Germinal center (tissue), 1 donor: ENCODE measurements at regions not wholly inside any gene's neighbourhood (a gene's known extent, or its start where the extent isn't known, plus 50 kb on each side); places are given as distances from the start of the nearest gene placed in this dataset.
"Not testable (repeated sequence)": the region's sequence is repeated elsewhere in the genome, so short reads cannot be mapped to it uniquely, and the experiment has no call there.

ENCODE experiments used
- DNase-seq: peaks from one replicate; pipeline ENCODE4 v3.0.0; 2012; ENCODE audit warnings: mixed read lengths, low spot score

DNA sequence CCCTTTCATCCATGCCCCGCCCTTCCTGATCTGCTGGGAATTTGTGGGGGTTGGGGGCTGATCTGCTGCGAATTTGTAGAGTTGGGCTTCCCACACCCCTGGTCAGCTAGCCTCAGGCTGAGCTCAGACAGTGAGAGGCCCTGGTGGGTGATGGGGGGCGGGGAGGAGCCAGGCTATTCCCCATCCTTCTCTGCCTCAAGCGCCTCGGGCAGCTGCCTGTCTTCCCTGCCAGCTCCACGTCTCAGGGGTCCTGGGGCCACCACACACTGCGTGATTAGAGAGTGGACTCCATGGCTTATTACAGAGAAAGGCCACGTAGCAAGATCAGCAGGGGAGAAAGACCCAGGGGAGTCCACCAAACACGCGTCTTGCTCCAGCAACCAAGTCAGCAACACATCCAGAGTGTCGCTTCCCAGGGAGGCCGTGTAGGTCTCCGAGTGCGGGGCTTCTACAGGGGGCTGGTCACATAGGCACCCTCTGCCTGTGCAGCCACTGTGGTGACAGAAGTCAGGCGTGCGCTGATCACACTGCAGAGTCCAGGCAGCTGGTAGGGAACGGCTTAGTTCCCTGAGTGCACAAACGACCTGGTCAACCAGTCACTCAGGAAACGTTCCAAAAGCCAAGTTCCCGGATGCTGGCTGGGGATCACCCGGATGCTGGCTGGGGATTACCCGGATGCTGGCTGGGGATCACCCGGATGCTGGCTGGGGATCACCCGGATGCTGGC is 254.4 kb upstream of the SFSWAP start:
- DNase-seq, result no peak

DNA sequence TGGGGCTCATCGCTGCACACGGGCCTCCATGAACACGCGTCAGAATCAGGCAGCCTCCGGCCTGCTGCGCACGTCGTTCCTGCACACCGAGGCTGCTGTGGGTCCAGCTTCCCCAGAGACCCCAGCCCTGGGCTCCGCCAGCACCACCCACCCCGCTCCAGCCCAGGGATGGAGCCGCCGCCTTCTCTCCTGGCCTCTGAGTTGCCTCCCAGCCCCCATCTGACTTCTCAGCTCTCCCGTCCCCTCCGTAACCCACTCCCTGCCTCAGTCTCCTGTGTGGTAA is 253.9 kb upstream of the SFSWAP start:
- no peak for DNase-seq

DNA sequence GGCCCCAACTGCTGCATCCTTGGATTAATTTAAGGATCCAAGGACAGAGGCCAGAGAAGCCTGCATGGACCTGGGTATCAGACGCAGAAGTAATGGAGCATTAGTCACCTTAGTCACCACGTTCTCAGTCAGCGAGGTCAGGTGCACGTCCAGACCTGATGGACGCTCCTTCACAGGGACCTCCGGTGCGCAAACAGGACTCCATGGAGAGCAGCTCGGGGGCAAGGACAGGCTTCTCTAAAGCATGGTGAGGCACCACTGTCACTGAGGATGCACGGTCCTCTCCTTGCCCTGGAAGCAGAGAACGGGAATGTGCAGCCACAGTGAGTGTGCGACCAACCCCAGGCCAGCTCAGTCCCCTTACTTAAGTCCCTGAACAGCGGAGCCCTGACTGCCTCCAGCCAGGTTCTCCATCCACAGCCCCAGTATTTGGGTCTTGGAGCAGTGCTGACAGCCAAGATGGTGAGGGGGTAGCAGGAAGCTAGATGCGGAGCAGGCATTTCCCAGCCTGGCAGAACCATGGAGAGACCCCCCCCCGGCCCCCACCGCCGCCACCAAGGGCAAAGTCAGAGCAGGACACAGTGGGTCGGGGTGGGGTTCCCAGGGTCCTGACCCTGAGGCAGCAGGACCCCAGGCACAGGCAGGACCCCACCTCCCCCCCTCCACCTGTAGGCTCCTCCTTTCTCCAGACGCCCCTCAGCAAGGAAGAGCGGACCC is 253.4 kb upstream of the SFSWAP start:
- DNase-seq, result no peak

DNA sequence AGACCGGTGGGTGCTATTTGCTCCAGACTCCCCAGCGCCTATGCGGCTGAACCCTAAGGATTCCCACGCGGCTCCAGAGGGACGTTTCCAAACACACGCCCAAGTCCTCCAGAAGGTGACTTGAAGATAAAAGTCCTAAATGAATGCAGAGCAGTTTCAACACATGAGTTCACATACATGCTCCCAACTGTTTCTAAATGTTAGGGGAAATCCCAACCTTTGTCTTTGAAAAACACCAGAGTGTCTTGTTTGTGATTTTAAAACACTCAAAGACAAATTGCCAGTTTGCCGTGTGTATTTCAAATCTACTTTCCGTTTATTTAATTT is 252.9 kb upstream of the SFSWAP start:
- DNase-seq, result no peak

DNA sequence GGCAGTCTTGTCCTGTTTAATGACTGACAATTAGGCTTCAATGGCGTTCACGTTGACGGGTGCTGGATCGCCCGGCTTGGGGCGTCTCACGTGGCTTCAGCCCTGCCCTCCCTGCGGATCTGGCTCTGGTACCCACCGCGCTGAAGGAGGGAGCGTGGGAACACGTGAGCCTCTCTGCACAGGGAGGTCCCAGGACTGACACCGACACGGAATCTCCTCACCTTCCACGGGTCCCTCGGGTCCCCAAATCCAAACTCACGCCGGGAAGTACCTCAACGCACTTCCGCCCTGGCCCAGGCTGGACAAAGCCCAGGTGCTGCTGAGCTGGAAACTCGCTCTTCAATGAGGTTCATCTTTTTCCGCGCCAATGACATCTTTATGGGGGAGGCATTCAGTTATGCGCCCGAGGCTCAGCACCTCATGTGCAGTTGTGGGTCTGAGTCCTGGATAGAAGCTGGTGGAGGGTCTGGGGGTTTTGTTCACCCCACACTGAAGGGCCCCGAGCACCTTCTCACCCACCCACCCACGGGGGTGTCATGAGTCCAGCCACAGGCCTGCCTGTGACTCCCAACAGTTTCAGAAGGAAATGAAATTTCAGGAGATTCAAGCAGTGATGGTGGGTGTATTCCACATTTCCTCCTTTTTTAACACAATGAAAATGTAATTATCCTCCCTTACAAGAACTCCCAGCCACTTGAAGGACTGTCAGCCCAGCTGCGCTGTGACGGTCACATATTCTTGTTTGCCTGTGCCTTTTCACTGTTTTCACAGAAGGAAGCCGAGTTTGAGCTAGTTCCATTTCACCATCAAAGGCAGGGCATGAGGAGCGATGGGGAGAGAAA is 251.7 kb upstream of the SFSWAP start:
- no peak for DNase-seq

DNA sequence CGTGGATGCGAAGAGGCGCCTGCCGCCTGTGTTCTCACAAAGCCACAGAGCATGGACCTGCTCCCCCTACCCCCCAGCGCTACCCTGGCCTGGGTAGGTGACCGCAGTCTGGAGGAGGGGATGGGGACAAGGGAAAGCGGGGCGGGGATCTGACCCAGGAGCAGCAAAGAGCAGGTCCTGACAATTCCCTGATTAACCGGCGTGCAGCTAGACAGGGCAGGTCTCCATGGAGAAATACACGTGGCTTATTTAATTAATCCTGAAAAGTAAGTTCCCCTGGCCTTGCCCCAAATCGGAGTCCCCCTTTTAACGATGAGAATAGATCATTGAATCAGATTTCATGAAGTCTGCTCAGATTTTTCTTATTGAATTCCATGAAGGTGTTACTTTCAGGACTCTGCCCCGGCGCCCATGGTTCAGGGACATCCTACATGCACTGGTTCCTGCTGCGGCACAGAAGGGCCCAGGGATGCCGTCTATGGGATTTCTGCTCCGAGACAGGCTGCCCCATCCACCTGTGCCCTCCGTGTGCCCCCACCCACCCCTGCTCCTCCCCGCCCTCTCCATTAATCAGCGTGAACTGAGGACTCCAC is 251.0 kb upstream of the SFSWAP start:
- no peak for DNase-seq

DNA sequence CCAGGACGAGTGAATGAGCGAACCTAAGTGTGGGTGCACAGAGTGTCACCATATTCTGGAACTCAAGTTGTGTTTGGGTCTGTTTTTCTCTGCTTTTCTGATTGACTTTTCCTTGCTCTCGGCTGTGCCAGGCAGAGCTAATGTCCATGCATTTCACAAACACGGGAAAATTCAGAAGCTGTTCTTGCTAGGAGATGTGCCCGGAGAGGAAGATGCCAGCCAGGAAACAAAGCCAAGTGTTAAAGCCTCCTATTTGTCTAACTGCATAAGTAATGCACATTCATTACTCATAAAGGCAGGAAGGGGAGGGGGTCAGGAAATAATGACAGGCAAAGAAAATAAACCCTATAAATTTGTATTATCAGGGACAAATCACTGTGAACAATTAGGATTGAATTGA is 250.4 kb upstream of the SFSWAP start:
- DNase-seq, result no peak

DNA sequence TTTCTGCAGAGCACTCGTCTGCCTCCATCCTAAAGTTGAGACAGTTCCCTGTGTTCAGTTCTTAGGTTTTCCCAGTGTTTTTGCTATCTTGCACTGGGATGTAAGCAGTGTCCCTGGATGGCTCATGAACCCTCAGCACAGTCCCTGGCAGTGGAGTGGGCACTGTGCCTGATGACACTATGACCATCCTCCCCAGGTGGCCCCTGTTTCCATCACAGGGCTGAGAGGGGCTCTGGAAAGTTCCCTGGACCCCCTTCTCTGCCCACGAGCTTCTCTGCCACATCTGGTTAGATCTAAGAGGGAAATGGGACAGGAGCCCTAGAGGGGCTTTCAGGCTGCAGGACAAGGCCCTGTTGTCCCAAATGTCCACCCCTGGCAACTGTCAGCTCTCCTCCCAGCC is 249.8 kb upstream of the SFSWAP start:
- DNase-seq, result no peak

DNA sequence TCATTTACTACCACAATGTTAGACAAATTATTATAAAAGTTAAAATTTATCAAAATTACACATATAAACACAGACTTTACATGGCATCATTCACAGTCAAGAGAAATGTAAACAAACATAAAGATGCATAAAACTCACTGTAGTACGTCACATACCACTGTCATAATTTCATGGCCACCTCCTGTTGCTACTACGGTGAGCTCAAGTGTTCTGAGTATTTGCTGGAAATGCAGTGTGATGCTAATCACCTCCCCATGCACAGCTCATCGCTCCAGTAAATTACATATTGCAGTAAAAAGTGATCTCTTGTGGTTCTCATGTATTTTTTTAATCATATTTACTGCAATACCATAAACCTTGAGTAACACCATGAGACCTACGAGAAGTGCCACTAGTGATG is 247.7 kb upstream of the SFSWAP start:
- DNase-seq, result no peak

DNA sequence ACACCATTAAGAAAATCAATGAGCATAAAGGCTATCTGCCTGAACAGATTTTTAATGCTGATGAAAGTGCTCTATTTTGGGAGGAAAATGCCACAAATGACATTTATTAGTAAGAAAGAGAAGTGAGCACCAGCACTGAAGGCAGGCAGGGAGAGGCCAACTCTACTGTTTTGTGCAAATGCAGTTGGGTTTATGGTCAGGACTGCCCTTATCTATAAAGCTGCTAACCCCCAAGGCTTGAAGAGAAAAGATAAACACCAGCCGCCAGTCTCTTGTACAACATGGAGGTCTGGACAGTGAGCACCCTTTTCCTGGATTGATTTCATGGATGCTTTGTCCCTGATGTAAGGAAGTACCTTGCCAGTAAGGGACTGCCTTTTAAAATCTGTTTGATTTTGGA is 246.8 kb upstream of the SFSWAP start:
- no peak for DNase-seq

DNA sequence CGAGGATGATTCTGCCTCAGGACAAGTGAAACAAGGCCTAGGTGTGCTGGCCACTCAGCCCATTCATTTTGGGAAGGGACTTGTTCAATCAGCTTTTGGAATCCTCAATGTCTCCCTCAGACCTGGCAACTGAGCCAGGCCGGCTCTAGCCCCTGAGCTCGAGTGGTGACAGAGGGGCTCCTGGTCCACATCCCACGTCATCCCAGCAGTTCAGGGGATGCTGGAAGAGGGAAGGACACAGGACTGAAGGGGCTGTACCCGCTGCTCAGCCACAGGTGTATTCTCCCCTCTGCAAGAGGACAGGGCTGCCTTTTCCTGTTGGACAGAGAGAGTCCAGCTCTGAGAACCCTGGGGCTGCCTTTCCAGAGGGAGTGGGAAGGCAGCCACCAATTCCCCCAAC is 244.6 kb upstream of the SFSWAP start:
- no peak for DNase-seq

DNA sequence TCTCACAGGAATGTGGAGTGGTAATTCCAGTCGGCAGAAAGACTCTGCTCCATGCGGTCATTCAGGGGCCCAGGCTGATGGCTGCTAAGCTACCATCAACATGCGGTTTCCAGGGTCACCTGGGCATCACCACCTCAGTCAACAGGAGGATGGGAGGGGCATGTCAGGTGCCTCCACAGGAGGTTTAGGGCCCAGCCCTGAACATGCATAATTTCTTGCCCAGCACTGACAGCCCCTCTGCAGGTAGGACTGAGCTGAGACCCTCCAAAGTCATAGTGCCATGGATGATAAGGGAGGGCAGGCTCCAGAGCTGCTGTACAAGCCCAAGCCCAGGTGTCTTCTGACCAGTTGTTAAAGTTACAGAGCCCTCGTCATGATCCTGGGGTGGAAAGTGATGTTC is 244.0 kb upstream of the SFSWAP start:
- no peak for DNase-seq

DNA sequence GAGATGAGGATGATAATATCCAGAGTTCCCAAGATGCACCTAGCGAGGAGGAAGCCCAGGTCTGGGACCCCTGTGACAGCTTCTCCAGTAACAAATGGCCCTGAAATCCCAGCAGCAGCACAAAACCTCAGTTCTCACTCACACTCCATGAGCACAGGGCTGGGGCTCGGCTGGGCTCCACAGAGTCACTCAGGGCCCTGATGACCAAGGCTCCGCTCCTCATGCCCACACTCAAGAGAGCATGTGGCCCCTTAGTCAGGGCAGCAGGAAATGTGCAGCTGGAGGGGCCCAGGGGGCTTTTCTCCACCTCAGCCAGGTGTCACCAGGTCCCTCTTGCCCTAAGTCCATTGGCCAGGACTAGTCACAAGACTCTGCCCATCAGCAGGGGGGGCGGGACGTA is 242.7 kb upstream of the SFSWAP start:
- DNase-seq, result no peak

DNA sequence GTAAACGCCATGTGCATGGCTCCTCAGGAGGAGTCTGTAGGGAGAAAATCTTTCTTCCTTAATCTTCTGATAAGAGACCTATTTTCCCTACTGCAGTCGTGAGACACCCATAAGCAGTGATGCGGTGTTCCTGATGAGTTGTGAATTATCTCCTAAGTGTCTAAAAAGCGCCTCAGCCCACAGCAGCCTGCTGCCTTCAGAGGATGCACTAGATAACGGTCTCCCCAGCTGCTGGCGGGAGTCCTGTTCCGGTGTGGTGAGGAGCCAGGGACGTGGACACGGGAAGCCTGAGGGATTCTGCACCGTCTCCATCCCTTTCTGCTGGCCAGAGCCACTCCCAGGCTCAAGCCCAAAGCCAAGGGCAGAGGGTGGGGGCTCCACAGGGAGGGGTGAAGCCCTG is 240.9 kb upstream of the SFSWAP start:
- not testable (repeated sequence) for DNase-seq

DNA sequence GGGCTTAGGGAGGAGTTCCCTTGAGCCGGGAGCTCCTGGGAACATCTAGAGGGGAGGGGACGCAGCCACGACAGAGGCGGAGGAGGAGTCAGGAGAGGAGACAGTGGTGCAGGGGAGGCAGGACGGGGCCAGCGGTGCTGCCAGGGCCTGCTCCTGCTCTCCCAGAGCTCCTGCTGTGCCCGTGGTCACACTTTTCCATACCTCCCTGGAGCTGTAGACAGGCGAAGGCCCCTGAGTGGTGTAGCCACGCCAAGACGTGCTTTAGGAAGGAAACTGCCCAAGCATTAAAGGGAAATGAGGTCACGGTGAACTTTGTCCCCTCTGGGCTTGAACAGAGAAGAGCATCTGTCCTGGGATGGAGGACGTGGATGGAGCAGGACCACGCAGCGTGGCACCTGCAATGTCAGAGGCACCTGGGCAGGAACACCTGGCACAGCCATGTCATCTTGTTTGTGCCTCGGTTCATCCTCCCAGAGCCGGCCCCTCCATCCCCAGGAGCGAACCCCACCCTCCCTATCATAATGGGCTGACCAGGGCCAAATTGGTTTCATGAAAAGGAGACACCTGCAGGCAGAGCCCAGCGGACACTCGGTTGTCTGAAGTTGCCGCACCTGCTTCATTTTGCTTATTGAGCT is 239.5 kb upstream of the SFSWAP start:
- no peak for DNase-seq

DNA sequence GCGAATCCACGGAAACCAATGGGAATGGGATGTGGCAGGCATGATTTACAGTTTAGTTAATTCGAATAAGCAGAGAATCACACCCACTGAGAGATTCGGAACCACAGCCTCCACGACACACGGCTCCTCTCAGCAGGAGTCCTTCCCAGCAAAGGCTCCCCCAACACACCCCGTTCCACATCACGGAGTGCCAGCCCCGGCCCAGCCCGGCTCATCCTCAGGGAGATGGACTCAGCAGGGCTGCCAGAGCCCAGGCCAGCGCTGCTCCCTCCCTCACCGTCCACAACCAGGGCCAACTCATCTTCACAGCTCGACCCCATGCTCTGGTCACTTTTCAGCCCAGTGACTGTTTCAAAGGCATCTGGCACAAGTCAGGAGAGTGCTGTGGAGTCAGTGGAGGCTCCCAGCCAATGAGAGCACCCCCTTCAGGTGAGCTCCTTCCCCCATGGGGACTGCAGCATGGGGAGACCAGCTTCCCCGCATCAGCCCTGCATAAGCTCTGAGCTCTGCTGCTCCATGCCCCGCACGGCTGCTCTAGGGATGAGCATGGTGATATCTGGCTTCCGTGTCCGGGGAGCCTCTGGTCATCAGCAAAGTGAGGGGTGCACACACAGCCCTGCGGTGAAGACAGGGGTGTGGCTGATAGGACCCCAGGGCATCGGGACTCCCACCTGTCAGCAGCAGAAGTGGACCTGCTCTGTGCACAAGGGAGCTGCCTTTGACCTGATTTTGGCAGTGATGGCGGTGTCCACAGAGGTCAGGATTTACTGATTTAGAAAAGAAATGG is 238.8 kb upstream of the SFSWAP start:
- DNase-seq, result no peak

DNA sequence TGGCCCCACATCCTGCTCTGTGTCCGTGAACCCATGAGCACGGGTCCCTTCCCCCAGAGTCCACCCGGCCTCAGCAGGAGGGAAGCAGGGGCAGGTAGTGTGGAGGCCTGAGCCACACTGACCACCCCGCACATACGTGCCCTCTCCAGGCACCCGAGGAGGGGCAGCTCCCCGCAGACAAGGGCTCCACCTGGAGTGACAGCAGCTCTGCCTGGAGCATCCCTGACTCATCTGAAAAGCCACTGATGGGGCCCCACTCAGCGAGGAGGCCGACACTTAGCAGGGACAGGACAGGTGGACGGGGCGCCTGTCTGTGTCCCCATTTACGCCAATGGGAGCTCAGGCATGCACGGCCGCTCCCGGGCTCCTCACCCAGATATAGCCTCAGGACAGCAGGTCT is 237.6 kb upstream of the SFSWAP start:
- no peak for DNase-seq

DNA sequence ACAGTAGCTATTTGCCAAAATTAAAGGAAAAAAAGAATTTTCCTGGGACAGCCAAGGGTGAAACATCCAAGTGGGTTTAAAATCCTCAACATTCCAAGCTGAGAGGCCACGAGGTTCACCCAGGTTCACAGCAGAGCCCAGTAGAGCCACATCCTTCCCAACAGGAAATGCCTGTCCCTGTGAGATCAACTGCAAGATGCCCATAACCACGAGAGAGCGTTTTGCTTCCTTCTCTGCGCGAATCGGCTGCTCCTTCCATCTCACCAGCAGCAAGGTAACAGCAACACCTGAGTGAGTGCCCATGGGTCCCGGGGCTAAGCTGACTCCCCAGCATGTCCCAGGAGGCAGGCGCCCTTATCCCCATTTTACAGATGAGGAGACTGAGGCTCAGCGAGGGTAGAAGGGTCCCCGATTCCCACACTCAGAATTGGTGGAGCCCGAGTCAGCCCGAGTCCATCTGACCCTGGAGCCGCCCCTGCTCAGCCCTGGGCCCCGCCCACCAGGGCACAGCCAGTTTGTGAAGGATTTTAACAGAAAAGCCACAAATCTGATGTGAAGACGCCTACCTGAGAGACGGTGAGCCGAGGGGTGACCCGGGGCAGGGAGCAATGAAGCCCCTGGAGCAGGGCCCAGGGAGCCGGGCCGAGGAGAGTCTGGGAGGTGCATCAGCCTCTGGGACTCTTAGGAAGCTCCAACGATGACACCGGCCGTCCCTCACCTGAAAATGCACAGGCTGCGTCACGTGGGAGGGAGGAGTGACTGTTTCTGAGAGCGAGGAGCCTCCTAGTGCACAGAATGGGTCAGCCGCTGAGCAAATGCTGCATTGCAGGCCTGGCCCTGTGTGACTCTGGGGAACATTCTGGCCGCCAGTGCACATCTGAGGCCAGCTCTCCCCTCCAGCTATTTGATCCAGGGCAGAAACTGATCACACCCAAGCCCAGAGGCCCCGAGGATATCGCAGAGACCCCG is 236.9 kb upstream of the SFSWAP start:
- DNase-seq, result no peak

DNA sequence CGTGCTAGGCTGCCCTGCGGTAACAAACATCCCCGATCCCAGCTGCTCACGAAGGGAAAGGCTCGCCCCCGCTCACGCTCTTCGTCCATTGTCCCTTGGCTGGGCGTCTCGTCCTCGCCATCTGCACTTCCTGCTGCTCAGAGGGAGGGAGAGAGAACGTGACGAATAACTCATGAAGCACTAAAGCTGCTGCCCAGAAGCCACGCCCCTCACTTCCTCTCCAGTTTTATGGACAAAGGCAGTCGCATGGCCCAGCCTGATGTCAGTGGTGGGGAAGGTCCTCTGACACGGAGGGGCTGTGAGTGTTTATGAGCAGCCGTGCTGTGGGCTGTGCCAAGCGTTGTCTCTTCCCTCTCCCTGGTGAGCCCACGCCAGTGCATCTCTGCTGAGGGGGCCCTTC is 235.9 kb upstream of the SFSWAP start:
- DNase-seq, result not testable (repeated sequence)

DNA sequence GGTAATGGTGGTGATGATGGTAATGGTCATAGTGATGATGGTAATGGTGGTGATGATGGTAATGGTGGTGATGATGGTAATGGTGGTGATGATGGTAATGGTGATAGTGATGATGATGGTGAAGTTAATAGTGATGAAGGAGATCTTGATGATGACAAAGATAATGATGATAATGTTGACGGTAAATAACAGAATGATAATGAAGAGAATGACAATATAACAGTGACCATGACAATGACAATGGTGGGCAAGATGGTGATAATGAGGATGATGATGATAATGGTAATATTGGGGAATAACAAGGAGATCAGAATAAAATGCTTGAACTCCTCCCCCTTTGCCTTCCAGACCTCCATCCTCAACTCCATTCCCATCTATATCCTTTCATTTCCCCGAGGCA is 233.3 kb upstream of the SFSWAP start:
- no peak for DNase-seq

DNA sequence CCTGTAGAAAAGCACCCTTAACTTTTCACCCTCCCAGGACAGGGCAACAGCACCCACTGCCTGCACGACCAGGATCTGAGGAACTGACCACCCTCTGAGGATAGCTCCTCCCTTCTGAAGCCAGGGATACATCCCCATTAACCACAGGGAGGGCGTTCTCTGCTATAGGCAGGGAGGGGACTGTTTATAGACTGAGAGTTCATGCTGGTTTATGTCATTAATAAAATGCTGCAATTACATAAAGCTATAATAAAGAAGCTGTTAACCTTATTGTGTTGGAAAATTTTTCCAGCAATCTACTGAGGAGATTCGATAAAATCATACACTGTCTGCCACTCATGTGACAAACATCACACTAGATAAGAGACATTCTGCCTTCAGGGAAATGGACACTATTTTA is 232.4 kb upstream of the SFSWAP start:
- no peak for DNase-seq
